Heart left ventricle (tissue), 16 donors: ENCODE measurements at regions not wholly inside any gene's neighbourhood (a gene's known extent, or its start where the extent isn't known, plus 50 kb on each side); places are given as distances from the start of the nearest gene placed in this dataset.
A peak's percentile ranks its signal among the peaks of the same experiment; 100 is the strongest.

Experiments
- ATAC-seq, 4 donors: fragments of 200-7000 bp; cut with Tn5 transposase; one replicate each; pipeline ENCODE4 v1.9.1; 2020 to 2022; ENCODE audit warnings: moderate library complexity in 4 of 4, mild to moderate bottlenecking in 3 of 4, moderate number of reproducible peaks in 1 of 4
- DNase-seq, 5 donors: peaks; one replicate each; pipeline ENCODE4 v3.0.0-alpha.2; 2020
- H3K27ac ChIP-seq, 12 donors: fragments of 200-600 bp; sonication (generic) in 4 of 12; one replicate each; pipeline versions ENCODE4 v1.5.0 to v1.8.0; 2016 to 2022; ENCODE audit warnings: mild to moderate bottlenecking in 2 of 12
- H3K27me3 ChIP-seq, 9 donors: fragments of 200-600 bp; sonication (generic) in 2 of 9; one replicate each; pipeline versions ENCODE4 v1.5.1 to v1.8.0; 2016 to 2022; ENCODE audit warnings: mild to moderate bottlenecking in 3 of 9
- H3K36me3 ChIP-seq, 9 donors: fragments of 200-600 bp; sonication (generic) in 2 of 9; one replicate each; pipeline versions ENCODE4 v1.5.0 to v1.8.0; 2018 to 2022; ENCODE audit warnings: mild to moderate bottlenecking in 2 of 9
- H3K4me1 ChIP-seq, 12 donors: fragments of 200-600 bp; sonication (generic) in 4 of 12; one replicate each; pipeline versions ENCODE4 v1.5.0 to v1.8.0; 2016 to 2022; ENCODE audit warnings: mild to moderate bottlenecking in 3 of 12
- H3K4me3 ChIP-seq, 12 donors: fragments of 200-600 bp; sonication (generic) in 4 of 12; one replicate each; pipeline versions ENCODE4 v1.5.0 to v1.8.0; 2017 to 2022; ENCODE audit warnings: mild to moderate bottlenecking in 9 of 12, moderate library complexity in 4 of 12
- H3K9me3 ChIP-seq, 12 donors: fragments of 200-600 bp; sonication (generic) in 4 of 12; one replicate each; pipeline versions ENCODE4 v1.5.0 to v1.8.0; 2016 to 2022; ENCODE audit warnings: mild to moderate bottlenecking in 1 of 12
- POLR2A ChIP-seq, 2 donors: fragments of 450-650 bp; IDR thresholded peaks; one replicate each; pipeline ENCODE4 v1.6.1; 2017; ENCODE audit warnings: antibody characterized with exemption in 2 of 2, mild to moderate bottlenecking in 2 of 2, moderate library complexity in 2 of 2
- WGBS, 4 donors: extraction: QIAGEN DNeasy Blood & Tissue Kit in 2 of 4; methylation state at CpG; one replicate each; pipeline versions ENCODE4 v1.1.5 to v1.1.7; 2013 to 2018; 5-methylcytosine and 5-hydroxymethylcytosine counted together
- intact Hi-C, 10 donors: fragments of 100-400 bp; cut with DNase I; formaldehyde crosslinking; loops; one replicate each; pipeline versions ENCODE4 v1.11.1 to v1.14.2; 2022
- TF ChIP-seq, protein P1 (sequence below), 12 donors: fragments of 200-600 bp; sonication (generic) in 4 of 12; IDR thresholded peaks; one replicate each; pipeline versions ENCODE4 v1.5.0 to v1.8.0; 2018 to 2022; ENCODE audit warnings: antibody characterized with exemption in 12 of 12, mild to moderate bottlenecking in 5 of 12
- donor health status: ischemic (EF 13 %, LVEDD 7.1; RV severe dilation, severe dysfunction).
- donor health status: healthy with polysubstance abuse.
- donor health status: DM: no; HTN: yes; CAD: no.
- donor health status: DM: no; HTN: no; CAD: no.
- donor health status: ischemic (EF 25% LVEDD 6.9; RV normal size, moderate dysfunction).
- donor health status: ischemic (EF 25% LVEDD 5.7; RV mildly dilated, moderate dysfunction).
- donor health status: healthy.
- donor health status: DM: yes; HTN: yes; CAD: no.
- donor health status: ischemic (EF 35%, LVEDD 5.7; RV mildly dilated, moderate dysfunction).
- donor health status: nonischemic (EF 11% LVEDD 7.7; RV severe dilation, severe dysfunction).
- donor health status: DM: yes; HTN: yes; CAD: no.
- donor health status: PGD.
- donor health status: ischemic (EF 29% LVEDD 5.4; RV normal size, mild dysfunction).
- donor health status: nonischemic (EF 23%, LVEDD 6.1; RV moderate dilation, normal function).

DNA sequence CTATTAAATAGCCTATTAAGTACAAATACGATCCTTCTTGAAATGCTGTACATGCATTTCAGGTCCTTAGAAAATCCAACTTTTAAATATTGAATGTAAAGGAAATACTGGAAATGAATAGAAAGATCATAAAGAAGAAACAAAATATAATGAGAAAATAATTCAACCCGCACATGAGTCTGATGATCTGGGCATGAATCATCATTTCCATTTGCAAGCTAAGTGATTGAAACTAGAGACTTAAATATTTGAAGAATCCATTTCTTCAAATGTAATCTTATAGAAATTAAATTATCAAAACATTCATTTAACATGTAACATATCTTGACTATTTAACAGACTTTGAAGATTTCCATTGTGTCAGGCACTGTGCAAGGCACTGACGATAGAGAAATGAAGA, 977.0 kb downstream of the TFAP2A start:
- peaks cover 0 to 7% (median 0%) of the 10 kb centered on the region in 12 donors for H3K9me3 ChIP-seq
- no peak overlapping the region for H3K27ac ChIP-seq
- no peak for TF ChIP-seq POLR2A (IDR thresholded peaks at IDR 0.05)
- TF ChIP-seq, protein P1, sequence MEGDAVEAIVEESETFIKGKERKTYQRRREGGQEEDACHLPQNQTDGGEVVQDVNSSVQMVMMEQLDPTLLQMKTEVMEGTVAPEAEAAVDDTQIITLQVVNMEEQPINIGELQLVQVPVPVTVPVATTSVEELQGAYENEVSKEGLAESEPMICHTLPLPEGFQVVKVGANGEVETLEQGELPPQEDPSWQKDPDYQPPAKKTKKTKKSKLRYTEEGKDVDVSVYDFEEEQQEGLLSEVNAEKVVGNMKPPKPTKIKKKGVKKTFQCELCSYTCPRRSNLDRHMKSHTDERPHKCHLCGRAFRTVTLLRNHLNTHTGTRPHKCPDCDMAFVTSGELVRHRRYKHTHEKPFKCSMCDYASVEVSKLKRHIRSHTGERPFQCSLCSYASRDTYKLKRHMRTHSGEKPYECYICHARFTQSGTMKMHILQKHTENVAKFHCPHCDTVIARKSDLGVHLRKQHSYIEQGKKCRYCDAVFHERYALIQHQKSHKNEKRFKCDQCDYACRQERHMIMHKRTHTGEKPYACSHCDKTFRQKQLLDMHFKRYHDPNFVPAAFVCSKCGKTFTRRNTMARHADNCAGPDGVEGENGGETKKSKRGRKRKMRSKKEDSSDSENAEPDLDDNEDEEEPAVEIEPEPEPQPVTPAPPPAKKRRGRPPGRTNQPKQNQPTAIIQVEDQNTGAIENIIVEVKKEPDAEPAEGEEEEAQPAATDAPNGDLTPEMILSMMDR (IDR thresholded peaks at IDR 0.05), result no peak
- H3K36me3 ChIP-seq, result no peaks in the 10 kb centered on the region
- H3K4me1 ChIP-seq, result no peaks in the 10 kb centered on the region
- no peaks in the 10 kb centered on the region for H3K27me3 ChIP-seq
- ATAC-seq, result no peak
- no peak overlapping the region for H3K4me3 ChIP-seq
- 88 to 93% (median 92%) methylated on average over 3 of the region's 3 CpGs for WGBS, 4 donors
- DNase-seq, result no peak
- intact Hi-C loops, result no loop called here

- Histone ChIP-seq H3K4me1 (no peaks in the 10 kb centered on the region), H3K9me3 (no peaks in the 10 kb centered on the region), H3K27ac (no peak overlapping the region), H3K27me3 (no peaks in the 10 kb centered on the region), H3K4me3 (no peak overlapping the region), H3K36me3 (no peaks in the 10 kb centered on the region)
- 17 to 25% (median 23%) methylated on average over 4 of the region's 4 CpGs for WGBS, 4 donors
- intact Hi-C loops, result no loop called here
- ATAC-seq, result no peak
- DNase-seq, result peak in 1 of 5 donors; percentile 26
- no peak for TF ChIP-seq POLR2A (IDR thresholded peaks at IDR 0.05)
- TF ChIP-seq, protein P1 (IDR thresholded peaks at IDR 0.05), result no peak
These were observed 979.6 kb downstream of the TFAP2A start for GRCh38 chr6:9435281-9435680.

- Histone ChIP-seq H3K27ac (no peak overlapping the region), H3K4me3 (no peak overlapping the region), H3K36me3 (no peaks in the 10 kb centered on the region), H3K27me3 (no peaks in the 10 kb centered on the region), H3K4me1 (no peaks in the 10 kb centered on the region), H3K9me3 (no peaks in the 10 kb centered on the region)
- WGBS, 4 donors, result 92 to 96% (median 93%) methylated on average over 4 of the region's 4 CpGs
- no peak for DNase-seq
- TF ChIP-seq POLR2A (IDR thresholded peaks at IDR 0.05), result no peak
- TF ChIP-seq, protein P1 (IDR thresholded peaks at IDR 0.05), result no peak
- intact Hi-C loops, result no loop called here
- ATAC-seq, result no peak
These were observed 982.9 kb downstream of the TFAP2A start for GRCh38 chr6:9431945-9432344.

- 56 to 68% (median 64%) methylated on average over 2 of the region's 2 CpGs for WGBS, 4 donors
- no peaks in the 10 kb centered on the region for H3K4me1 ChIP-seq
These were observed 986.3 kb downstream of the TFAP2A start for GRCh38 chr6:9428421-9429172.

More at GRCh38 chr6:9428421-9429172, 986.3 kb downstream of the TFAP2A start:
- no peaks in the 10 kb centered on the region for H3K27me3 ChIP-seq
- TF ChIP-seq, protein P1 (IDR thresholded peaks at IDR 0.05), result no peak
- TF ChIP-seq POLR2A (IDR thresholded peaks at IDR 0.05), result no peak
- no peaks in the 10 kb centered on the region for H3K36me3 ChIP-seq
- no peak overlapping the region for H3K27ac ChIP-seq
- no peak for ATAC-seq
- no peak overlapping the region for H3K4me3 ChIP-seq
- H3K9me3 ChIP-seq, result no peaks in the 10 kb centered on the region
- DNase-seq, result no peak
- intact Hi-C loops, result no loop called here
